Left lung (tissue), 4 donors: ENCODE measurements at regions not wholly inside any gene's neighbourhood (a gene's known extent, or its start where the extent isn't known, plus 50 kb on each side); places are given as distances from the start of the nearest gene placed in this dataset.
"Not testable (repeated sequence)": the region's sequence is repeated elsewhere in the genome, so short reads cannot be mapped to it uniquely, and the experiment has no call there.

ENCODE experiments used
- ATAC-seq: fragments of 200-7000 bp; cut with Tn5 transposase; one replicate; pipeline ENCODE4 v1.9.1; 2020; ENCODE audit warnings: moderate library complexity
- DNase-seq, 4 donors: peaks; one replicate each; pipeline ENCODE4 v3.0.0-alpha.2; 2013 to 2020
- H3K27ac ChIP-seq, 2 donors: fragments of 200-600 bp; sonication (generic) in 1 of 2; one replicate each; pipeline versions ENCODE4 v1.5.0 to v1.8.0; 2020 to 2021
- H3K27me3 ChIP-seq, 2 donors: fragments of 200-600 bp; sonication (generic) in 1 of 2; one replicate each; pipeline versions ENCODE4 v1.5.0 to v1.8.0; 2020 to 2021
- H3K36me3 ChIP-seq, 2 donors: fragments of 200-600 bp; sonication (generic) in 1 of 2; one replicate each; pipeline versions ENCODE4 v1.5.0 to v1.8.0; 2020 to 2021
- H3K4me1 ChIP-seq, 2 donors: fragments of 200-600 bp; one replicate each; pipeline ENCODE4 v1.8.0; 2021
- H3K4me3 ChIP-seq, 2 donors: fragments of 200-600 bp; sonication (generic) in 1 of 2; one replicate each; pipeline versions ENCODE4 v1.5.0 to v1.8.0; 2020 to 2021; ENCODE audit warnings: mild to moderate bottlenecking in 1 of 2
- H3K9me3 ChIP-seq, 2 donors: fragments of 200-600 bp; sonication (generic) in 1 of 2; one replicate each; pipeline versions ENCODE4 v1.5.0 to v1.8.0; 2020 to 2021
- CTCF ChIP-seq, 2 donors: fragments of 200-600 bp; sonication (generic) in 1 of 2; IDR thresholded peaks; one replicate each; pipeline versions ENCODE4 v1.5.0 to v1.8.0; 2021; ENCODE audit warnings: antibody characterized with exemption in 2 of 2
- intact Hi-C, 2 donors: fragments of 100-400 bp; cut with DNase I; formaldehyde crosslinking; loops; one replicate each; pipeline versions ENCODE4 v1.11.2 to v1.14.2; 2022
- donor health status: DM: no; HTN: yes; CAD: no.
- donor health status: DM: no; HTN: no; CAD: no.

- H3K36me3 ChIP-seq, H3K27me3 ChIP-seq, H3K9me3 ChIP-seq, H3K4me1 ChIP-seq, H3K4me3 ChIP-seq, DNase-seq, H3K27ac ChIP-seq, ATAC-seq, intact Hi-C loops: not testable (repeated sequence)
Measured at GRCh38 chr2:111530239-111530965, 353.6 kb downstream of the ANAPC1 start.

- DNase-seq, H3K9me3 ChIP-seq, H3K36me3 ChIP-seq, H3K27ac ChIP-seq, H3K4me3 ChIP-seq, H3K27me3 ChIP-seq, intact Hi-C loops: not testable (repeated sequence)
- peak; percentile 31 for ATAC-seq
- H3K4me1 ChIP-seq, result peaks cover 8 to 10% of the 10 kb centered on the region in 2 donors
Measured at GRCh38 chr2:111532682-111533556, 351.1 kb downstream of the ANAPC1 start.

- peak; percentile 51 for ATAC-seq
- H3K4me3 ChIP-seq, H3K27me3 ChIP-seq, H3K36me3 ChIP-seq, DNase-seq, H3K27ac ChIP-seq, H3K9me3 ChIP-seq, intact Hi-C loops: not testable (repeated sequence)
- H3K4me1 ChIP-seq, result peaks cover 8 to 10% of the 10 kb centered on the region in 2 donors
Measured at GRCh38 chr2:111533557-111534247, 350.3 kb downstream of the ANAPC1 start.

GRCh38 chr2:111534910-111535352 lies 349.1 kb downstream of the ANAPC1 start:
- DNase-seq (peak in 1 of 4 donors; percentile 21), ATAC-seq (peak; percentile 22)
- peaks cover 8 to 10% of the 10 kb centered on the region in 2 donors for H3K4me1 ChIP-seq
- no peaks in the 10 kb centered on the region for H3K9me3 ChIP-seq
- H3K4me3 ChIP-seq, result no peak overlapping the region
- intact Hi-C loops, result no loop called here
- no peak for TF ChIP-seq CTCF (IDR thresholded peaks at IDR 0.05)
- H3K36me3 ChIP-seq, result no peaks in the 10 kb centered on the region
- no peaks in the 10 kb centered on the region for H3K27me3 ChIP-seq
- H3K27ac ChIP-seq, result peak overlapping the region in 1 of 2 donors; percentile 20

- H3K4me1 ChIP-seq, result peaks cover 8 to 10% of the 10 kb centered on the region in 2 donors
- DNase-seq (no peak), ATAC-seq (no peak)
- no peaks in the 10 kb centered on the region for H3K27me3 ChIP-seq
- TF ChIP-seq CTCF (IDR thresholded peaks at IDR 0.05), result no peak
- no peaks in the 10 kb centered on the region for H3K36me3 ChIP-seq
- H3K4me3 ChIP-seq, result no peak overlapping the region
- no peaks in the 10 kb centered on the region for H3K9me3 ChIP-seq
- H3K27ac ChIP-seq, result peak overlapping the region in 1 of 2 donors; percentile 20
- intact Hi-C loops, result no loop called here
Measured at GRCh38 chr2:111535404-111535803, 348.6 kb downstream of the ANAPC1 start.

GRCh38 chr2:111537078-111537655 lies 346.8 kb downstream of the ANAPC1 start:
- intact Hi-C loops, result no loop called here
- ATAC-seq (no peak), DNase-seq (peak in 1 of 4 donors; percentile 61)
- Histone ChIP-seq H3K36me3 (no peaks in the 10 kb centered on the region), H3K9me3 (no peaks in the 10 kb centered on the region), H3K27ac (no peak overlapping the region), H3K4me1 (peaks cover 8 to 10% of the 10 kb centered on the region in 2 donors), H3K27me3 (no peaks in the 10 kb centered on the region), H3K4me3 (no peak overlapping the region)
- no peak for TF ChIP-seq CTCF (IDR thresholded peaks at IDR 0.05)

- H3K4me3 ChIP-seq, H3K9me3 ChIP-seq, H3K36me3 ChIP-seq, DNase-seq, ATAC-seq, H3K27me3 ChIP-seq, intact Hi-C loops, H3K4me1 ChIP-seq, H3K27ac ChIP-seq: not testable (repeated sequence)
Measured at GRCh38 chr2:111539991-111540390, 344.0 kb downstream of the ANAPC1 start.

- DNase-seq, H3K36me3 ChIP-seq, H3K27ac ChIP-seq, H3K4me3 ChIP-seq, intact Hi-C loops, H3K9me3 ChIP-seq, H3K4me1 ChIP-seq, H3K27me3 ChIP-seq: not testable (repeated sequence)
- ATAC-seq, result peak; percentile 37
Measured at GRCh38 chr2:111542120-111542774, 341.7 kb downstream of the ANAPC1 start.

- ATAC-seq, H3K27ac ChIP-seq, intact Hi-C loops, H3K27me3 ChIP-seq, H3K4me1 ChIP-seq, H3K36me3 ChIP-seq, H3K9me3 ChIP-seq, DNase-seq, H3K4me3 ChIP-seq: not testable (repeated sequence)
Measured at GRCh38 chr2:111544006-111544405, 340.0 kb downstream of the ANAPC1 start.
